ENCODE measurements at regions not wholly inside any gene's neighbourhood (a gene's known extent, or its start where the extent isn't known, plus 50 kb on each side); places are given as distances from the start of the nearest gene placed in this dataset.

GRCh38 chr3:161854232-161854771, 357.7 kb downstream of the OTOL1 start:
- TF ChIP-seq CTCF (IDR thresholded peaks at IDR 0.05), result no peak
- no peak for TF ChIP-seq POLR2A (IDR thresholded peaks at IDR 0.05)
